Fibroblast of the aortic adventitia (primary cell): ENCODE measurements at regions not wholly inside any gene's neighbourhood (a gene's known extent, or its start where the extent isn't known, plus 50 kb on each side); places are given as distances from the start of the nearest gene placed in this dataset.

Experiments used
- DNase-seq: peaks from one replicate; pipeline ENCODE4 v3.0.0-alpha.2; 2010; ENCODE audit warnings: low read depth
- H3K4me3 ChIP-seq: 2 replicates; pipeline ENCODE4 v1.5.1; 2011; ENCODE audit warnings: low read depth, mild to moderate bottlenecking, control low read depth, low read length, moderate library complexity
- CTCF ChIP-seq: IDR thresholded peaks from 2 replicates; pipeline ENCODE4 v1.5.1; 2011; ENCODE audit warnings: mild to moderate bottlenecking, low read length, control low read depth, inconsistent platforms; ENCODE audit not compliant: insufficient read depth

- DNase-seq = no peak
- no peak overlapping the region for H3K4me3 ChIP-seq
- TF ChIP-seq CTCF = no peak
Measured at GRCh38 chr11:134511255-134511654, 99.2 kb upstream of the B3GAT1 start.

DNA sequence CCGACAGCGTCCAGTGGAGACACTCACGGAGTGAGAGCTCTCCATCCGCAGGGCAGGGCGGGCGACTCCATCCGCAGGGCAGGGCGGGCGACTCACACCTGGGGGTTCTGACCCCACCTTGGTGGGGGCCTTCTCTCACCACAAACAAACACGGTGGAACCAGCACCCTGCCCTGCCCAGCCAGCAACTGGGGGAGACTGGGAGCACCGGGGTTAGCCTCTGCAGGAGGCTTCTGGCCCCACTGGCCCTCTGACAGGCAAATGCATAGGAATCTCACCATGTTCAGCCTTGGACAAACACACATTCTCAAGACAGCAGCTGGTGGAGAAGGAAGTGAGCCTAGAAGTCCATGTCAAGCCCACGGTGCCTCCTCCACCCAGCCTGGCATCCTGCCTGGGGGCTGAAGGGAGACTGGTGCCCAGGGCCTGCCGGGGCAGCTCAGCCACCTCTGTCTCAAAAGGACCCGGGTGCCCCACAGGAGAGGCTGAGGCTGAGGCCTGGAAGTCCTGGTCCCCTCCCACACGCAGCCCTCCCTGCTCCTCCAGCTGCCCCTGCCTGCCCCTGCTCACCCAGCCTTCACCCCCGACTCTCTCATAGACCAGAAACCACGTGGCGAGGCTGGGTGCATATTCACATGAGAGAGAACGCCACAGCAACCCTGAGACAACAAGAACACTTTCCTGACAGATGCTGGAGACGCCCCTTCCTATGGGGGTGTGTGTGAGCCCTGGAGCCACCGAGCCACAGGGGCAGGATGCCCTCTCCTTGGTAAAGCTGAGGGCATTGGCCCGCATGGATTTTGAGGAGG is 98.4 kb upstream of the B3GAT1 start:
- TF ChIP-seq CTCF = no peak
- H3K4me3 ChIP-seq = no peak overlapping the region
- no peak for DNase-seq

GRCh38 chr11:134509381-134510232 is 97.6 kb upstream of the B3GAT1 start:
- H3K4me3 ChIP-seq = no peak overlapping the region
- DNase-seq = no peak
- TF ChIP-seq CTCF = no peak

DNA sequence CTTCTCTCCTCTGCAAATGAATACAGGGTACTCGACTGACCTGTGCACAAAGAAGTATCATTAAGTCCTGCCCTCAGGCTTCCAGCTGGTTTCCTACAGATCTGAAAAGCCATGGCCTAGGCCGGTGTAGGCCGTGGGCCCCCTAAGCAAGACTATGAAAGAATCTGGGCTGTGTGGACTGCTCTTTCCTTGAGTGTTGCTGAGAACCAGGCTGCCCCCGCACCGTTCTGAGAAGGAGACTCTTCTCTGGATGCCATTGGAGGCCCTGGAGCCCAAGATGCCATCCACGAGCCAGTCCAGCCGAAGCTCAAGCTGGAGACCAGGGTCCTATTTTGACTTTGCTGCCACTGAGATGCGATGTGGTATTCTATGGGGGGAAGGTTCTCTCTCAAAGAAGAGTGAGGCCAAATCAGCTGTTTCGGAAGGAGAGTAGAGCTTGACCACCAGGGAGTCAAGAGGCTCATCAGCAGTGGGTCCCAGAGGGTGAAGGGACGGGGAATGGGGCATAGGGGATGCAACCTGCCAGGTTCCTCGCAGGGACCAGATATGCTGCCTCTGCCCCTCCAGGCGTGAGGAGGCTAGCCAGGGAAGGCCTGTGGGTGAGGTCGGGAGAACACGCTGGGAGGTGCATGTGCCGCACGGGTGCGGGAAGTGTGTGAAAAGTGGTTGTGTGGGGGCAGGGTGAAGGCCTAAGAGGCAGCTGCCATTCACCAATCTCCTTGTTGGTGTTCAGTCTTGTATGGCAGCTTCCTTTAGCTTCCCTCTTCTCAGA is 96.4 kb upstream of the B3GAT1 start:
- no peak overlapping the region for H3K4me3 ChIP-seq
- no peak for TF ChIP-seq CTCF
- no peak for DNase-seq

DNA sequence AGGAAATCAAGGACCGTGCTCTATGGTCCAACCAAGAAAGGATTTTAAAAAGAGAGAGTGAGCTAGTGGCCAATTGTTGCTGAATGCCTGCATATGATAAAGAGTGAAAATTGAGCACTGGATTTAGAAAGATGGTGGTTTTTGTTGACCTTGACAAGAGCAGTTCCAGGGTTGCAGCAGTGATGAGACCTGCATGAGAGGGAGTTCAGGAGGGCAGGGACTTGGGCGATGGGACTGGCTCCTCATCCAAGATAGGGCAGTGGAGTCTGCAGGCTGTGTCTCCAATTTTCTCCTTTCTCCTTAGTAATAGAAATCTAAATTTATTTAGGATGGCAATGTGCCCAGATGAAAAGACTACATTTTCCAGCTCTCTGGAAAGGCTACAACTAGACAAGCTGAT is 94.0 kb upstream of the B3GAT1 start:
- H3K4me3 ChIP-seq = no peak overlapping the region
- no peak for TF ChIP-seq CTCF
- DNase-seq = no peak

- DNase-seq = no peak
- H3K4me3 ChIP-seq = no peak overlapping the region
- no peak for TF ChIP-seq CTCF
Measured at GRCh38 chr11:134505125-134505524, 93.1 kb upstream of the B3GAT1 start.
